GM12873 (cell line): ENCODE measurements at regions not wholly inside any gene's neighbourhood (a gene's known extent, or its start where the extent isn't known, plus 50 kb on each side); places are given as distances from the start of the nearest gene placed in this dataset.

Experiments used
- TF ChIP-seq, protein P1 (sequence below): IDR thresholded peaks from 2 replicates; pipeline ENCODE4 v1.5.1; 2012; ENCODE audit warnings: low read depth, mild to moderate bottlenecking, moderate library complexity, low read length, control low read depth; ENCODE audit not compliant: insufficient read depth; ENCODE audit errors: missing control alignments

DNA sequence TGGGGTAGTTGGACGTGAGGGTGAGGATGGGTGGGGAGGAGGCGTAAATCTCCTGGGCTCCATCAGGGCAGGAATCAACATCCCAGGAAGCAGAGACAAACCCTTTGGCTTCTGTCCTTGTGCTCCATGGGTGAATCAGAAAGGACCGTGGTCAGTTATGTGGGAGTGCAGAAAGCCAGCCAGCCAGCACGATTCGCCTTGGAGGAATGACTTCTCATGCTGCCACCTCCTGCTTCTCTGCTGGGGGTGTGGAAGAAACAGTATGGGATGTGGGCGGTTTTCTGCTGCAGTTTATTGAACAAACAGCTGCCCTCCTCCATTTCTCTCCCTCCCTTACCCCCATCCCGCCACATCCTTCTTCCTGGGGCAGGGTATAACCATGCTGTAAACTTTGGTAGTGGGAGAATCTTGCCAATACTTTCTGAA is 214.5 kb downstream of the SOX4 start:
- TF ChIP-seq, protein P1, sequence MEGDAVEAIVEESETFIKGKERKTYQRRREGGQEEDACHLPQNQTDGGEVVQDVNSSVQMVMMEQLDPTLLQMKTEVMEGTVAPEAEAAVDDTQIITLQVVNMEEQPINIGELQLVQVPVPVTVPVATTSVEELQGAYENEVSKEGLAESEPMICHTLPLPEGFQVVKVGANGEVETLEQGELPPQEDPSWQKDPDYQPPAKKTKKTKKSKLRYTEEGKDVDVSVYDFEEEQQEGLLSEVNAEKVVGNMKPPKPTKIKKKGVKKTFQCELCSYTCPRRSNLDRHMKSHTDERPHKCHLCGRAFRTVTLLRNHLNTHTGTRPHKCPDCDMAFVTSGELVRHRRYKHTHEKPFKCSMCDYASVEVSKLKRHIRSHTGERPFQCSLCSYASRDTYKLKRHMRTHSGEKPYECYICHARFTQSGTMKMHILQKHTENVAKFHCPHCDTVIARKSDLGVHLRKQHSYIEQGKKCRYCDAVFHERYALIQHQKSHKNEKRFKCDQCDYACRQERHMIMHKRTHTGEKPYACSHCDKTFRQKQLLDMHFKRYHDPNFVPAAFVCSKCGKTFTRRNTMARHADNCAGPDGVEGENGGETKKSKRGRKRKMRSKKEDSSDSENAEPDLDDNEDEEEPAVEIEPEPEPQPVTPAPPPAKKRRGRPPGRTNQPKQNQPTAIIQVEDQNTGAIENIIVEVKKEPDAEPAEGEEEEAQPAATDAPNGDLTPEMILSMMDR, result no peak

DNA sequence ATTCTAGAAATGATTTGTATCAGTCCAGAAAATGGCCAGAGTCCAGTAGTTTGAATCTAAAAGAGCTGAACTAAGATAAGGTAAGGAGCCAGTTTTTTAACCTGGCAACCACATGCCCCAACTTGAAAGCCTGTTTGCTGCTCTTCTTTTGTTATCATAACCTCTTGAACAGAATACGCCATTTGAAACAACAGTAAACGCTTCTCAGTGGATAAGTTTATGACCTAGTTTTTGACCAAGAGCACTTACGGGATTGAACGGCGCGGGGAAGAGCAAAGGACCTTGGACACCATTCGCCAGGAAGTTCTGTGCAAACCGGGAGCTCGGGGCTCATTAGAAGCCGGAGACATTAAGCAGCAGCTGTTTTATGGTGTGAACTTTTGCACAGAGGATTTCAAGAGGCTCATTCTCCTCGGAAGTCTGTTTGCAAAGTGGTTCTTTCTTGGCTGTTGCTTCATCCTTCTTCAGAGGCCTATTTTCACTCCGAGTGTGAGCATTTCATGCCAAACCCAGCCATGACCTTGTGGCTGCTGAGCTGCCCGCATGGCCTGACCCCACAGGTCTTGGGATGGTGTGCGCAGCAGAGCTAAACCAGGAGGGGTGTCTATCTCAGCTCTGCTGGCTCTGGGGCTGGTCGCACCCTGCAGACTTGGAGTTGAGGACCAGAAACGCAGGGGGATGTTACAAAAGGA is 215.1 kb downstream of the SOX4 start:
- TF ChIP-seq, protein P1, result no peak

DNA sequence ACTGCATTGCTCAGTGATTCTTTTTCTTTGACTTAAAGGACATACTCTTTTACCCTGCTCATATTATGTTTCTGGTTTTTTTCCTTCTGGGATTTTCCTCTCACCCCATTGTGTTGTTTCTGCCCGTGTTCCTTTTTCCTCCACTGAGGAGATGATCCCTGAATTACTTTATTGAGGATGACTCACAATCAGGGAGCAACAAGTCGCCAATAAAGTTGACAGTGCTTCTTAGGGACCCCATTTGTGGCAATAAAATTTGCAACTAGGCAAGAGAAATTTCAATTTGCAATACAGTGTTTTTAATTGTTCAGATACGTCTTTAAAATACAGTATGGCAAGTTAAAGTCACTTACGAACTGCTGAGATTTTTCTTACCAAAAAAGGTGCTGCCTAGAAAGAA is 217.9 kb downstream of the SOX4 start:
- TF ChIP-seq, protein P1, result no peak

DNA sequence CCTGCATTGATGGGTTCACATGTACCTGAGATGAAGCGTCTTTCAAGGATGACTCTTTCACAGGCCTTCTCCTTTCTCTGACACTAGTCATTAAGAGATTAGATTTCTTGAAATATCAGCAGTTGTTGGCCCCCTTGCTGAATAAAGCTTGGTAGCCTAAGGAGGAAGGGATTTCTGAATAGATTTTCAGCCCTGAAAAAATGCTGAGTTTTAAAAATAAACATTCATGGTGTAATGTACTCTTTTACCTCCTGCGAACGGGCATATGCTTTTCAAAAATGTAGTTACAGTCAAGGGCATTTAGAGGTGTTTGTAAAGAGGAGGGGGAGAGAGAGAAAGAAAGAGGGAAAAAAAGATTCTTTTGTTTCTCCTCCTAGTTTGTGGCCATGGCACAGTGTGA is 222.7 kb downstream of the SOX4 start:
- TF ChIP-seq, protein P1, result no peak

DNA sequence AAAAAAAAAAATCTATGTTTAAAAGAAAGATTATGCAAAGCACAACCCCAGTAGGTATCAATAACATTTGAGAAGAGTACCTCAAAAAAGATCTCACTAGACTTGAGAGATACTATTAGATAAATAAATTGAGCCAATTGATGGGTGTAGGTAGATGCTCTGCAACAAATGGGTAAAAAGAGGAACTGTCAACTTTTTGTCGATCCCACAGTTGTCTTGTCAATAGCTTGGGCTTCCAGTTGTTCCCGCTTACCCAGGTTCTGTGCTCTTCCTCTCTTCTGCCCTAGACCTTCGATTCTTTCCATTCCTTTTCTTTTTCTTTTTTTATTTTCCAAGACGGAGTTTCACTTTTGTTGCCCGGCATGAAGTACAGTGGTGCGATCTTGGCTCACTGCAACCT is 226.9 kb downstream of the SOX4 start:
- TF ChIP-seq, protein P1, result no peak

DNA sequence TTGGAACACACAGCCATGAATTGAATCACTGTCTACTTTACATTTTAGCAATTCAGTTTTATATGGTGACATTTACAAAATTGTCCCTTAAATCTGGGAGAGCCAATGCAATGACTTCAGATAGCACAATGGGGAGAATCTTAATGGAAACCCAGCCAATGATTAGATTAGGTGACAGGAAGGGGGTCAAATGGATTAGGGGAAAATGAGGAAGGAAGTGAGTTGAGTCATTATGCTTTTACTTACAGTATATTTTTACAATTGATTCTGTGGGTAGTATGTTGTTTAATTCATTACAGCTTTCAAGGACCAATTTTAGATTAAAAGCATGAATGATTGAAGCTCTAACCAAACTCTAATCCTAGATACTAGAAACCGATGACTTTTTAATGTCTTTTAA is 229.8 kb downstream of the SOX4 start:
- TF ChIP-seq, protein P1, result no peak

DNA sequence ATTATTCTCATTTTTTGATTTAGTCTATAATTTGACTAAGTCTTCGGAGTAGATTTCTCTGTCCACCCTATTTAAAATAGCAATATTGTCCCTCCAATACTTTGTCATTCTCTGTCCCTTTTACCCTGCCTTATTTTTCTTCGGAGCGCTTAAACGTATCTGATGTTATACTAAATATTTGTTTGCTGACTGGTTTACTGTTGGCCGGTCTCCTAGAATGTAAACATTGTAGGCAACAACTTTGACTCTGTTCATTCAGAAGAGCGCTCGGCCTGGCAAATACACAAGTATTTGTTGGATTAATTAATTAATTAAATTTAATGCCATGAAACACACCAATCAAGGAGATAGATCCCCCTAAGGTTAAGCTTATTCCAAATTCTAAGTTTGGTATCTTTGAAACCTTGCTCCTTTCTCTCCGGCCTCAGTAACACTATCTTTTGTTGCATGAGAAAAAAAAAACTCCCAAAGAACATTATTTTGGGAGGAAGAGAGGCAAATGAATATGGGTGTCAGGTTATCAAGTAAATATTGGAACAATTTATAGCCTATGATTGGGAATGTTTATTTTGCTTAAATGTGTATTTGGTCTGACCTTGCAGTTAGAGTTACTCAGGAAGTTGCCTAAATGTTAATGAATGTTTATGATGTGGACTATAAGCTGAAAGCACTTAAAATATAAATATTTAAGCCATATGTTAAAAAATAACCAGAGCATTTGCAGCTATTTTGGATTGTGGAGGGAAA is 231.1 kb downstream of the SOX4 start:
- TF ChIP-seq, protein P1, result no peak
